ENCODE measurements at regions not wholly inside any gene's neighbourhood (a gene's known extent, or its start where the extent isn't known, plus 50 kb on each side); places are given as distances from the start of the nearest gene placed in this dataset.

- TF ChIP-seq POLR2A (IDR thresholded peaks at IDR 0.05) (no peak), CTCF (IDR thresholded peaks at IDR 0.05 in 4 of 5, conservative IDR thresholded peaks at IDR 0.05 in 1 of 5) (no peak)
These were observed 69.2 kb upstream of the SIRPA start for GRCh38 chr20:1825938-1826445.

Data from gastrocnemius medialis (tissue), 4 donors.